Panc1 (cell line): ENCODE measurements at regions not wholly inside any gene's neighbourhood (a gene's known extent, or its start where the extent isn't known, plus 50 kb on each side); places are given as distances from the start of the nearest gene placed in this dataset.

Experiments
- POLR2AphosphoS5 ChIP-seq: IDR thresholded peaks from 2 replicates; pipeline ENCODE4 v1.6.1; 2012; ENCODE audit warnings: mild to moderate bottlenecking, low read depth, low read length, moderate library complexity
- TF ChIP-seq, protein P1 (sequence below): fragments of 450-650 bp; IDR thresholded peaks from 2 replicates; pipeline ENCODE4 v1.5.1; 2017; ENCODE audit warnings: mild to moderate bottlenecking

DNA sequence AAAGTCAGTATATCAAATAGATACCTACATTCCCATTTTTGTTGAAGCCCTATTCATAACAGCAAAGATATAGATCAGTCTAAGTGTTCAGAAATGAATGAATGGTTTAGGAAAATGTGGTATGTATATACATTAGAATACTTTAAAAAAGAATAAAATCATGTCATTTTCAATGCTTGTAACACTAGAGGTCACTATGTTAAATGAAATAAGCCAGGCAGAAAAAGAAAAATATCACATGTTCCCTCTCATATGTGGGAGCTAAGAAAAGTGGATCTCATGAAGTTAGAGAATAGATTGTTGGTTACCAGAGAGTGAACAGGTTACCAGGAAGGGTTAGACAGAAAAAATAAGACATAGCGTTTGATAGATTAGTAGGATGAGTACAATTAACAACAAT, 1111.0 kb upstream of the SLC39A10 start:
- no peak for TF ChIP-seq POLR2AphosphoS5
- TF ChIP-seq, protein P1, sequence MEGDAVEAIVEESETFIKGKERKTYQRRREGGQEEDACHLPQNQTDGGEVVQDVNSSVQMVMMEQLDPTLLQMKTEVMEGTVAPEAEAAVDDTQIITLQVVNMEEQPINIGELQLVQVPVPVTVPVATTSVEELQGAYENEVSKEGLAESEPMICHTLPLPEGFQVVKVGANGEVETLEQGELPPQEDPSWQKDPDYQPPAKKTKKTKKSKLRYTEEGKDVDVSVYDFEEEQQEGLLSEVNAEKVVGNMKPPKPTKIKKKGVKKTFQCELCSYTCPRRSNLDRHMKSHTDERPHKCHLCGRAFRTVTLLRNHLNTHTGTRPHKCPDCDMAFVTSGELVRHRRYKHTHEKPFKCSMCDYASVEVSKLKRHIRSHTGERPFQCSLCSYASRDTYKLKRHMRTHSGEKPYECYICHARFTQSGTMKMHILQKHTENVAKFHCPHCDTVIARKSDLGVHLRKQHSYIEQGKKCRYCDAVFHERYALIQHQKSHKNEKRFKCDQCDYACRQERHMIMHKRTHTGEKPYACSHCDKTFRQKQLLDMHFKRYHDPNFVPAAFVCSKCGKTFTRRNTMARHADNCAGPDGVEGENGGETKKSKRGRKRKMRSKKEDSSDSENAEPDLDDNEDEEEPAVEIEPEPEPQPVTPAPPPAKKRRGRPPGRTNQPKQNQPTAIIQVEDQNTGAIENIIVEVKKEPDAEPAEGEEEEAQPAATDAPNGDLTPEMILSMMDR: peak; percentile 21; the same call in 1 of the 2 replicates
